Testis (tissue), 2 donors: ENCODE measurements at regions not wholly inside any gene's neighbourhood (a gene's known extent, or its start where the extent isn't known, plus 50 kb on each side); places are given as distances from the start of the nearest gene placed in this dataset.
"Not testable (repeated sequence)": the region's sequence is repeated elsewhere in the genome, so short reads cannot be mapped to it uniquely, and the experiment has no call there.

Experiments used
- DNase-seq: peaks from one replicate; pipeline ENCODE4 v3.0.0-alpha.2; 2019
- H3K27ac ChIP-seq, 2 donors: fragments of 200-600 bp; sonication (generic); one replicate each; pipeline ENCODE4 v1.5.1; 2019
- H3K27me3 ChIP-seq: fragments of 200-600 bp; sonication (generic); one replicate; pipeline ENCODE4 v1.5.1; 2019
- H3K36me3 ChIP-seq: fragments of 200-600 bp; sonication (generic); one replicate; pipeline ENCODE4 v1.5.1; 2017; ENCODE audit warnings: low read depth; ENCODE audit errors: missing control alignments
- H3K4me1 ChIP-seq: fragments of 200-600 bp; sonication (generic); one replicate; pipeline ENCODE4 v1.5.1; 2019
- H3K4me3 ChIP-seq, 2 donors: fragments of 200-600 bp; sonication (generic); one replicate each; pipeline ENCODE4 v1.5.1; 2017 to 2019
- H3K9me3 ChIP-seq: fragments of 200-600 bp; sonication (generic); one replicate; pipeline ENCODE4 v1.5.1; 2017
- CTCF ChIP-seq, 3 experiments: fragments of 450-650 bp in 2 of 3; fragments of 200-600 bp in 1 of 3; sonication (generic) in 1 of 3; IDR thresholded peaks; one replicate each; pipeline ENCODE4 v1.5.1; 2016 to 2019; ENCODE audit warnings: antibody characterized with exemption in 3 of 3, mild to moderate bottlenecking in 2 of 3, moderate library complexity in 1 of 3
- POLR2A ChIP-seq: fragments of 450-650 bp; IDR thresholded peaks from one replicate; pipeline ENCODE4 v1.6.1; 2017; ENCODE audit warnings: antibody characterized with exemption, mild to moderate bottlenecking, moderate library complexity
- WGBS, 2 donors: methylation state at CpG; one replicate each; pipeline ENCODE4 v1.1.5; 2018; 5-methylcytosine and 5-hydroxymethylcytosine counted together
- intact Hi-C: fragments of 100-400 bp; cut with DNase I; formaldehyde crosslinking; loops from one replicate; pipeline ENCODE4 v1.15.1; 2023; ENCODE audit warnings: low total_unique reads

GRCh38 chr18:10168477-10168876 lies 254.7 kb downstream of the VAPA start:
- H3K27ac ChIP-seq = no peak overlapping the region
- H3K27me3 ChIP-seq = no peaks in the 10 kb centered on the region
- H3K4me3 ChIP-seq = no peak overlapping the region
- TF ChIP-seq POLR2A = no peak
- no peak for TF ChIP-seq CTCF (IDR thresholded peaks at IDR 0.05)
- DNase-seq = no peak
- no peaks in the 10 kb centered on the region for H3K4me1 ChIP-seq
- 91 to 97% methylated on average over 9 of the region's 9 CpGs for WGBS, 2 donors
- H3K36me3 ChIP-seq = no peaks in the 10 kb centered on the region
- intact Hi-C loops = no loop called here
- no peaks in the 10 kb centered on the region for H3K9me3 ChIP-seq

- intact Hi-C loops = no loop called here
- H3K4me3 ChIP-seq = no peak overlapping the region
- no peaks in the 10 kb centered on the region for H3K36me3 ChIP-seq
- DNase-seq = no peak
- no peak overlapping the region for H3K27ac ChIP-seq
- no peaks in the 10 kb centered on the region for H3K4me1 ChIP-seq
- no peaks in the 10 kb centered on the region for H3K27me3 ChIP-seq
- no peak for TF ChIP-seq CTCF (IDR thresholded peaks at IDR 0.05)
- no peak for TF ChIP-seq POLR2A
- WGBS, 2 donors = 83 to 86% methylated on average over 4 of the region's 4 CpGs
- H3K9me3 ChIP-seq = no peaks in the 10 kb centered on the region
These were observed 255.3 kb downstream of the VAPA start for GRCh38 chr18:10169064-10169562.

GRCh38 chr18:10169814-10170213 lies 256.0 kb downstream of the VAPA start:
- no peak for DNase-seq
- Histone ChIP-seq H3K9me3 (no peaks in the 10 kb centered on the region), H3K27ac (no peak overlapping the region), H3K27me3 (no peaks in the 10 kb centered on the region), H3K36me3 (no peaks in the 10 kb centered on the region), H3K4me1 (no peaks in the 10 kb centered on the region), H3K4me3 (no peak overlapping the region)
- no peak for TF ChIP-seq POLR2A
- no peak for TF ChIP-seq CTCF (IDR thresholded peaks at IDR 0.05)
- WGBS, 2 donors = 88 to 92% methylated on average over 2 of the region's 2 CpGs
- intact Hi-C loops = no loop called here

GRCh38 chr18:10170375-10170774 lies 256.6 kb downstream of the VAPA start:
- intact Hi-C loops = no loop called here
- no peak overlapping the region for H3K4me3 ChIP-seq
- TF ChIP-seq CTCF (IDR thresholded peaks at IDR 0.05) = no peak
- TF ChIP-seq POLR2A = no peak
- no peaks in the 10 kb centered on the region for H3K36me3 ChIP-seq
- H3K27me3 ChIP-seq = no peaks in the 10 kb centered on the region
- no peaks in the 10 kb centered on the region for H3K9me3 ChIP-seq
- H3K27ac ChIP-seq = no peak overlapping the region
- DNase-seq = no peak
- WGBS, 2 donors = 82 to 91% methylated on average over 5 of the region's 5 CpGs
- no peaks in the 10 kb centered on the region for H3K4me1 ChIP-seq

- H3K36me3 ChIP-seq, H3K27me3 ChIP-seq, H3K4me1 ChIP-seq, DNase-seq, intact Hi-C loops, H3K9me3 ChIP-seq, H3K4me3 ChIP-seq, H3K27ac ChIP-seq: not testable (repeated sequence)
- 83 to 88% methylated on average over 2 of the region's 2 CpGs for WGBS, 2 donors
These were observed 261.5 kb downstream of the VAPA start for GRCh38 chr18:10175333-10175732.

GRCh38 chr18:10179326-10179725 lies 265.5 kb downstream of the VAPA start:
- H3K27me3 ChIP-seq, intact Hi-C loops, DNase-seq, H3K4me1 ChIP-seq, H3K27ac ChIP-seq, H3K36me3 ChIP-seq, H3K9me3 ChIP-seq, H3K4me3 ChIP-seq: not testable (repeated sequence)
- WGBS, 2 donors = 83 to 88% methylated on average over 6 of the region's 6 CpGs
